ENCODE measurements at regions not wholly inside any gene's neighbourhood (a gene's known extent, or its start where the extent isn't known, plus 50 kb on each side); places are given as distances from the start of the nearest gene placed in this dataset.

DNA sequence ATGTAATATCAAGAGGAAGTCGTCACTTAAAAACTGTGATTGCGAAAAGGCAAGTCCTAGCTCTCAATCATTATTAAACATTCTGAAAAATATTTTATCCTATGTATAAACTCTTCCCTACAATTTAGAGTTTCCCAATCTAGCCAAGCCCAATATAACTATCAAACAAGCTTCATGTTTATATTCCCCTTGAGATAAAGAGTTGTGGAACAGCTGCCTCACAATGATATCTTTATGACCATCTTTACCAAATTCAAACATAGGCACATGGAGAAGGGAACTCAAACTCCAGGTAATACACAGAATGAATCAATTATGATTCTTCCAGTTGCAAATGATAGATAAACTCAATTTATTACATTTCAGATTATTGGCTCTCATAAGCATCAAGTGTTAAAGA, 1468.7 kb downstream of the EFNA5 start:
- Mint-ChIP-seq H3K4me1 (ENCODE audit: low read depth, unreplicated experiment) (no peaks in the 10 kb centered on the region), H3K9me3 (ENCODE audit: low read depth, unreplicated experiment) (no peaks in the 10 kb centered on the region), H3K27ac (ENCODE audit: unreplicated experiment) (no peak overlapping the region), H3K27me3 (ENCODE audit: unreplicated experiment) (no peaks in the 10 kb centered on the region), H3K36me3 (ENCODE audit: insufficient read depth, unreplicated experiment) (no peaks in the 10 kb centered on the region), H3K4me3 (ENCODE audit: low read depth, unreplicated experiment) (no peak overlapping the region)
- DNase-seq, result no peak
- TF ChIP-seq, protein P1, sequence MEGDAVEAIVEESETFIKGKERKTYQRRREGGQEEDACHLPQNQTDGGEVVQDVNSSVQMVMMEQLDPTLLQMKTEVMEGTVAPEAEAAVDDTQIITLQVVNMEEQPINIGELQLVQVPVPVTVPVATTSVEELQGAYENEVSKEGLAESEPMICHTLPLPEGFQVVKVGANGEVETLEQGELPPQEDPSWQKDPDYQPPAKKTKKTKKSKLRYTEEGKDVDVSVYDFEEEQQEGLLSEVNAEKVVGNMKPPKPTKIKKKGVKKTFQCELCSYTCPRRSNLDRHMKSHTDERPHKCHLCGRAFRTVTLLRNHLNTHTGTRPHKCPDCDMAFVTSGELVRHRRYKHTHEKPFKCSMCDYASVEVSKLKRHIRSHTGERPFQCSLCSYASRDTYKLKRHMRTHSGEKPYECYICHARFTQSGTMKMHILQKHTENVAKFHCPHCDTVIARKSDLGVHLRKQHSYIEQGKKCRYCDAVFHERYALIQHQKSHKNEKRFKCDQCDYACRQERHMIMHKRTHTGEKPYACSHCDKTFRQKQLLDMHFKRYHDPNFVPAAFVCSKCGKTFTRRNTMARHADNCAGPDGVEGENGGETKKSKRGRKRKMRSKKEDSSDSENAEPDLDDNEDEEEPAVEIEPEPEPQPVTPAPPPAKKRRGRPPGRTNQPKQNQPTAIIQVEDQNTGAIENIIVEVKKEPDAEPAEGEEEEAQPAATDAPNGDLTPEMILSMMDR (IDR thresholded peaks at IDR 0.05; ENCODE audit: unreplicated experiment), result no peak
- intact Hi-C loops (cut with micrococcal nuclease; ENCODE audit: unreplicated experiment), result no loop called here
- BruUV-seq (replicated peaks), result no TSS peak
- CTCF ChIA-PET, result no interaction called here

DNA sequence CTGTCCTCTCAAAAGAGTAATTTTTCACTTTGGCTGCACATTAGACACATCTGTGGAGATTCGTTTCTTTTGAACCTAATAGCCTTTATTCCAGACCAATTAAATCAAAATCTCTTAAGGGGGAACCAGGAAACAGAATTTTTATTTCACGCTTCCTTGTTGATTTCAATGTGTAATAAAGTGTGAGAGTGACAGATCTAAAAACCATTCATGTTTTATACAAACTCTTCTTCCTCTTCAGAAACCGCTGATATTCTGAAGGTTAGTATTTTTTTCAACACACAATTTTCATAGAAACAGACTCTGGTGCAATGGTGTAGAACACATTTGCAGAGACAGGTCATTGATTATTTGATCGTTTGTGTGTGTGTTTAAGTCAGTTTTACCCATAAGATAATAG, 1469.8 kb downstream of the EFNA5 start:
- Mint-ChIP-seq H3K9me3 (ENCODE audit: low read depth, unreplicated experiment) (no peaks in the 10 kb centered on the region), H3K27me3 (ENCODE audit: unreplicated experiment) (no peaks in the 10 kb centered on the region), H3K4me1 (ENCODE audit: low read depth, unreplicated experiment) (peaks cover 5% of the 10 kb centered on the region), H3K36me3 (ENCODE audit: insufficient read depth, unreplicated experiment) (no peaks in the 10 kb centered on the region), H3K27ac (ENCODE audit: unreplicated experiment) (no peak overlapping the region), H3K4me3 (ENCODE audit: low read depth, unreplicated experiment) (no peak overlapping the region)
- no TSS peak for BruUV-seq (replicated peaks)
- no peak for DNase-seq
- intact Hi-C loops (cut with micrococcal nuclease; ENCODE audit: unreplicated experiment), result no loop called here
- TF ChIP-seq, protein P1 (IDR thresholded peaks at IDR 0.05; ENCODE audit: unreplicated experiment), result no peak
- CTCF ChIA-PET, result no interaction called here

DNA sequence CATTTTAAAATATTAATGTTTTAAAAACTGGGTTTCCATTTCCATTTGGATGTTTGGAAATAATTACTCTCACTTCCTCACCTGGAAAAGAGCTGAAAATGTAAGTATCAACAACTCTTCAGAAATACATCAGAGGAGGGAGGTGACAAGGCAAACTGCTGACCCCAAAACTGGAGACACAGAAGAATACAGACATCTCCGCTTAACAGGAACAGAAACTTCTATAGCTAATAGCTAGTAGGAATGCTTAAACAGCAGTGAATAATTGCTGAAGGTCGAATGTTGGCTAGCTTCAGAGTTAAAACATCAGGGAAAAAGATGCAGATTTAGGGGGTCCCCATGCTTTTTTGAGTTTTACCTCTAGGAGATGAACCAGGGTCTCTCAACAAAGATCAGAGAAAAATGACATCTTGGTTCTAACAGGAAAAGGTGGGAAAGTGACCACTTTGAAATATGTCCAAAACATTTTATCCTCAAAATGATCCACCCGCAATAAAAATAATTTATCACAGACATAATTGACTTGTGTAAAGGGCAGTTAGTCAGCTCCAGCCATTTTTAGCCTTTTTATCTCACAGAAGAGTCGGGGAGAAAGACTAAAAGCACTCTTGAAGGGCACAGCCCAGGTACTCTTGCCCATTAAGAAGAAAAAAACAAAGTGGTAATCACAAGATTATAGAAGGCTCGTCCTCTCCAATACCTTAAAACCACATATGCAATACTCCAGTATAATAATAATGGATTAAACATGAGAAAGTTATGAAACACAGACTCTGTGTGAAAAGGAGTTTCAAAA, 1474.9 kb downstream of the EFNA5 start:
- H3K4me3 Mint-ChIP-seq (ENCODE audit: low read depth, unreplicated experiment), result no peak overlapping the region
- intact Hi-C loops (cut with micrococcal nuclease; ENCODE audit: unreplicated experiment), result no loop called here
- BruUV-seq (replicated peaks), result no TSS peak
- no peaks in the 10 kb centered on the region for H3K27me3 Mint-ChIP-seq (ENCODE audit: unreplicated experiment)
- no peaks in the 10 kb centered on the region for H3K36me3 Mint-ChIP-seq (ENCODE audit: insufficient read depth, unreplicated experiment)
- peaks cover 8% of the 10 kb centered on the region for H3K4me1 Mint-ChIP-seq (ENCODE audit: low read depth, unreplicated experiment)
- H3K27ac Mint-ChIP-seq (ENCODE audit: unreplicated experiment), result no peak overlapping the region
- TF ChIP-seq, protein P1 (IDR thresholded peaks at IDR 0.05; ENCODE audit: unreplicated experiment), result no peak
- peaks cover 2% of the 10 kb centered on the region for H3K9me3 Mint-ChIP-seq (ENCODE audit: low read depth, unreplicated experiment)
- DNase-seq, result no peak
- CTCF ChIA-PET, result no interaction called here

DNA sequence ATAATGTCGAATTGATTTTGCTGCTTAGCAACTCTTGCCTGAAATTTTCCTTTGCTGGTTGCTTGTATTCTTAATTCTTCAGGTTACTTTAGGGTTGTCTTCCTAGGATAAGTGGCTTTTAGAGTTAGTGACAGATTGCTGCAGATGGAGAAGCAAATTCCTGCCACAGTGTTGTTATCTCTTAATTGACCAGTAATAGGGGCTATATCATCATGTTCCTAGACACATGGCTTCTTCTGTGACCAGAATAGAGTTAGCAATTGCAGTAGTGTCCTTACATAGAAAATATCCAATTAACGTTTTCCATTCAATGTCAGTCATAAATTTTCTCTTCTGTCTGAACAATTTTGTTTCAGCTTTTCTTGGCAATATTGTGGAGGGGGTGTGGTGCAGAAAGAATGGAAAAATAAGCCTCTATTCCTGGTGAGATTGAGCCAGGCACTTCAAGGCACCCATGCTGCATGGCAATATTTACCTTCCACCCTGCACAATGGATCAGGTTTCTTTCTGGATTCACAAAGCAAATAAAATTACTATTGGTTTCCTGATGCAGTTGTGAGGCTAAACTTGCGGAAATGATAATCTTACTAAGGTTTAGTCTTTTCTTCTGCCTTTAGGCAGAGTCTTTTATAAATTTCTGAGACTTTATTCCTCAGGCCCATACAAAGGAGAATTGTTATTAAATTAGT, 1481.5 kb downstream of the EFNA5 start:
- H3K36me3 Mint-ChIP-seq (ENCODE audit: insufficient read depth, unreplicated experiment), result no peaks in the 10 kb centered on the region
- H3K4me1 Mint-ChIP-seq (ENCODE audit: low read depth, unreplicated experiment), result no peaks in the 10 kb centered on the region
- no peaks in the 10 kb centered on the region for H3K27me3 Mint-ChIP-seq (ENCODE audit: unreplicated experiment)
- BruUV-seq (replicated peaks), result no TSS peak
- TF ChIP-seq, protein P1 (IDR thresholded peaks at IDR 0.05; ENCODE audit: unreplicated experiment), result no peak
- no peak overlapping the region for H3K27ac Mint-ChIP-seq (ENCODE audit: unreplicated experiment)
- CTCF ChIA-PET, result no interaction called here
- peaks cover 2% of the 10 kb centered on the region for H3K9me3 Mint-ChIP-seq (ENCODE audit: low read depth, unreplicated experiment)
- intact Hi-C loops (cut with micrococcal nuclease; ENCODE audit: unreplicated experiment), result no loop called here
- no peak for DNase-seq
- H3K4me3 Mint-ChIP-seq (ENCODE audit: low read depth, unreplicated experiment), result no peak overlapping the region

Measured in Calu3 (cell line).